ENCODE measurements at regions not wholly inside any gene's neighbourhood (a gene's known extent, or its start where the extent isn't known, plus 50 kb on each side); places are given as distances from the start of the nearest gene placed in this dataset.

DNA sequence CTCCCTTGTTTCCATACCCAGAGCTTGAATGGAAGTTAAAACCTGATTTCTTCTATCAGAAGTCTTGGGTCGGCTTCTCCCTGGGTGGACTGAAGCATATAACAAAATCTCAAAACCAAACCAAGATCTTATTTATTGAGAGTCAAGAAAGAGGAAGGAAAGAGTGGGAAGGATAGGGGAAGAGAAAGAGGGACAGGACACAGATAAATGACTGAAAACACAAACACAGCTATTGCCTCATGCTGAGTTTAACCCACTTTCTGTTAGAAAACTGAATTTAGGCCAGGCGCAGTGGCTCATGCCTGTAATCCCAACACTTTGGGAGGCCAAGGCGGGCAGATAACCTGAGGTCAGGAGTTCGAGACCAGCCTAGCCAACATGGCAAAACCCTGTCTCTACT is 92.9 kb downstream of the PALM2AKAP2 start:
- no peak overlapping the region for H3K4me3 ChIP-seq (replicated peaks; ENCODE audit: low read depth, low read length)
- DNase-seq (ENCODE audit: extremely low read depth, low read depth) = no peak
- TF ChIP-seq, protein P1, sequence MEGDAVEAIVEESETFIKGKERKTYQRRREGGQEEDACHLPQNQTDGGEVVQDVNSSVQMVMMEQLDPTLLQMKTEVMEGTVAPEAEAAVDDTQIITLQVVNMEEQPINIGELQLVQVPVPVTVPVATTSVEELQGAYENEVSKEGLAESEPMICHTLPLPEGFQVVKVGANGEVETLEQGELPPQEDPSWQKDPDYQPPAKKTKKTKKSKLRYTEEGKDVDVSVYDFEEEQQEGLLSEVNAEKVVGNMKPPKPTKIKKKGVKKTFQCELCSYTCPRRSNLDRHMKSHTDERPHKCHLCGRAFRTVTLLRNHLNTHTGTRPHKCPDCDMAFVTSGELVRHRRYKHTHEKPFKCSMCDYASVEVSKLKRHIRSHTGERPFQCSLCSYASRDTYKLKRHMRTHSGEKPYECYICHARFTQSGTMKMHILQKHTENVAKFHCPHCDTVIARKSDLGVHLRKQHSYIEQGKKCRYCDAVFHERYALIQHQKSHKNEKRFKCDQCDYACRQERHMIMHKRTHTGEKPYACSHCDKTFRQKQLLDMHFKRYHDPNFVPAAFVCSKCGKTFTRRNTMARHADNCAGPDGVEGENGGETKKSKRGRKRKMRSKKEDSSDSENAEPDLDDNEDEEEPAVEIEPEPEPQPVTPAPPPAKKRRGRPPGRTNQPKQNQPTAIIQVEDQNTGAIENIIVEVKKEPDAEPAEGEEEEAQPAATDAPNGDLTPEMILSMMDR (IDR thresholded peaks at IDR 0.05; ENCODE audit: low read depth, low read length, missing control alignments) = no peak

DNA sequence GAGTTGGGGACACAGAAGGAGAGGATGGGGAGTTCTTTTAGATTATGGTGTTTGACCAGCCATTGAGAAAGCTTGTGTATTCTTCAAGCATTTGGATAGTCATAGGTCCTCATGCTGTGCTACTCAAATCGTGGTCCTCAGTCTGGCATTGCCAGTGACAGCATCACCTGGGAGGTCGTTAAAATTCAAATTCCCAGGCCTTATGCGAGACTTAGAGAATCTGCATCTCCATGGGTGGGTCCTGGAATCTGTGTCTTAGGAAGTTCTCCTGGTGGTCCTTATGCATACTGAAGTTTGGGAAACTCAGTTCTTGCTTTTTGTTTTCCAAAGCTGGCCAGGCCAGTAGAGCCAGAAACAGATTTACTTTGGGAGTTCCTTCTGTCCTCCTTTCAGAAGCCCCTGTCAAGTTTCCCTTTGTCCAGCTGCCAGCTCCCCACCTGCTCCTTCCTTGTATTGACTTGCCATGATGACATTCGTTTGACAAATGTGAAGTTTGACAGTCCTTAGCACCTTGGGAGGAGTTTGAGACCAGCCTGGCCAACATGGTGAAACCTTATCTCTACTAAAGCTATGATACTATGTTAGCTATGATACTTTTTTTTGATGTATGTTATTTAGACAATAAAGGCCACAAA is 95.6 kb downstream of the PALM2AKAP2 start:
- no peak for DNase-seq (ENCODE audit: extremely low read depth, low read depth)
- no peak overlapping the region for H3K4me3 ChIP-seq (replicated peaks; ENCODE audit: low read depth, low read length)
- TF ChIP-seq, protein P1 (IDR thresholded peaks at IDR 0.05; ENCODE audit: low read depth, low read length, missing control alignments) = no peak

DNA sequence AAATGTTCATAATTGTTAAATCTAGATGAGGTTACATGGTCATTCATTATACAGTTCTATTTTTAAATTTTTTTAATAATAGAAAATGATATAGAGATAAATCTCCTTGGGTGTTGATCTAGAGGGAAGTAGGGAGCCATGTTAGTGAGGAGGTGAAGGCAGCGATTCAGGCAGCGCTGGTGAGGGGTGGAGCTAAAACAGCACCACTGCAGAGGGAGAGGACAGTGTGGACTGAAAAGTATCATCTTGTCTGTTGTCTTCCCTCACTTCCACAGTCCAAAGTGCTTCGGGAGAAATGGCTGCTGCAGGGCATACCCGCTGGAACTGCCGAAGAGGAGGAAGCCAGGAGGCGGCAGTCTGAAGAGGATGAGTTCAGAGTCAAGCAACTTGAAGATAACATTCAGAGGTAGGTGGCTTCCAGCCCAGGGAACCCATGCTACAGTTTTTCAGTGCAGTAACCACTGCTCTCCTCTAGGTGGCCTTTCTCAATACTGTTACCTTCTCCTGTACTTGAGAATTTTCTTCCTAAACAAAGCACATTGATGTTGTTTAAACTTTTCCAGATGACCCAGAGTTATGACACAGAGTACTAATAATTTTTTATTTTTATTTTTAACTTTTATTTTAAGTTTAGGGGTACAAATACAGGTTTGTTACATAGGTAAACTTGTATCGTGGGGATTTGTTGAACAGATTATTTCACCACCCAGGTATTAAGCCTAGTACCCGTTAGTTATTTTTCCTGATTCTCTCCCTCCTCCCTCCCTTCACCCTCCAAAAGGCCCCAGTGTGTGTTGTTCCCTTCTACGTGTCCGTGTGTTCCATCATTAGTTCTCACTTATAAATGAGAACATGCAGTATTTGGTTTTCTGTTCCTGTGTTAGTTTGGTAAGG is 100.5 kb downstream of the PALM2AKAP2 start:
- TF ChIP-seq, protein P1 (IDR thresholded peaks at IDR 0.05; ENCODE audit: low read depth, low read length, missing control alignments) = peak; percentile 64
- no peak for DNase-seq (ENCODE audit: extremely low read depth, low read depth)
- no peak overlapping the region for H3K4me3 ChIP-seq (replicated peaks; ENCODE audit: low read depth, low read length)

GRCh38 chr9:109883623-109884022 is 103.6 kb downstream of the PALM2AKAP2 start:
- TF ChIP-seq, protein P1 (IDR thresholded peaks at IDR 0.05; ENCODE audit: low read depth, low read length, missing control alignments) = no peak
- no peak for DNase-seq (ENCODE audit: extremely low read depth, low read depth)
- H3K4me3 ChIP-seq (replicated peaks; ENCODE audit: low read depth, low read length) = no peak overlapping the region

GRCh38 chr9:109886041-109886440 is 106.0 kb downstream of the PALM2AKAP2 start:
- TF ChIP-seq, protein P1 (IDR thresholded peaks at IDR 0.05; ENCODE audit: low read depth, low read length, missing control alignments) = no peak
- DNase-seq (ENCODE audit: extremely low read depth, low read depth) = no peak
- H3K4me3 ChIP-seq (replicated peaks; ENCODE audit: low read depth, low read length) = no peak overlapping the region

- DNase-seq (ENCODE audit: extremely low read depth, low read depth) = no peak
- TF ChIP-seq, protein P1 (IDR thresholded peaks at IDR 0.05; ENCODE audit: low read depth, low read length, missing control alignments) = no peak
- H3K4me3 ChIP-seq (replicated peaks; ENCODE audit: low read depth, low read length) = no peak overlapping the region
Measured at GRCh38 chr9:109886617-109887016, 106.6 kb downstream of the PALM2AKAP2 start.

Measured in HFF-Myc (cell line).